ENCODE measurements at regions not wholly inside any gene's neighbourhood (a gene's known extent, or its start where the extent isn't known, plus 50 kb on each side); places are given as distances from the start of the nearest gene placed in this dataset.
"Not testable (repeated sequence)": the region's sequence is repeated elsewhere in the genome, so short reads cannot be mapped to it uniquely, and the experiment has no call there.

DNA sequence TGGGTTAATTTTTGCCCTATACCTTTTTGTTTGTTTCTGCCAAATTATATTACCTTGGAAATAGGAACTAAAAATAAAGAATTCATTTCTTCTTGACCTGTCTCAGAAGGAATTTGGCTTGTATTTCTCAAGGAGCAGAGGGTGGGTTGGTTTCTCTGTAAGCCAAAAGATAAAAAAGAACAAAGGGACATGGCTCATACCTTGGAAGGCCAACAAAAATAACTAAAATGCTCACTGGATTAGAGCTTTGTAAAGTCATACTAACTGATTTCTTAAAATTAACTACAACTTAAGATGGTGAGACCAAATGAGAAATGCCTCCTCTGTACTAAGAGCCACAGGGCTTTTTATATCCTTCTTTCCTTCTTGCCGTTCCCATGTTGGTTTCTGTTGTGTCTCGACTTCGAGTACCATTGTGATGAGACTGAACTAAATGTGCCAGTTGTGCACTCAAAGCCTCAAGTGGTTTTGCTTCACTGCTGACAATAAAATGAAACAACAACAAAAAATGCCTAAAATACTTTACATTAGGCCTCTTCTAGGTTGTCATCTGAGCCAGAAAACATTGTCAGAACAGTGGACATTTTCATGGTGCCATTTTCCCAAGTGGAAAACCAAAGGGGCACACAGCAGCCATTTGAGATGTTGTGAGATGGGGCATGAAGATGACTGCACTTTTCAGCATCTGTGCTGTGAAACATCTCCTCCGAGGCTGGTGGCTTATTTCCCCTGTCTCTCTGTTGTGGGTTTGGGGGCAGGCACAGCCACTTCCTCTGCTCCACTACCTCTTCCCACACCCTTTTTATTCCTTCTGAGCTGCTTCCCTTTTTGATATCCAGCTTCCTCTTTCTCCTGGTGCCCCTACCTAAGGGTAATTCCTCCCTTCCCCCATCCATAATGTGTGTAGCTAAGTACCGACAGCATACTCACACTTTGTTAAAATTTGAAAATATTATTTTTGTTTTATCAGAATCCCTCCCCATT, 51.8 kb upstream of the AGR3 start:
- no peak for DNase-seq (ENCODE audit: low read depth in 2 of 2)

GRCh38 chr7:16934722-16935340, 53.0 kb upstream of the AGR3 start:
- no peak for DNase-seq (ENCODE audit: low read depth in 2 of 2)

- DNase-seq (ENCODE audit: low read depth in 2 of 2): no peak
Observed at GRCh38 chr7:16935341-16935735, 53.6 kb upstream of the AGR3 start.

DNA sequence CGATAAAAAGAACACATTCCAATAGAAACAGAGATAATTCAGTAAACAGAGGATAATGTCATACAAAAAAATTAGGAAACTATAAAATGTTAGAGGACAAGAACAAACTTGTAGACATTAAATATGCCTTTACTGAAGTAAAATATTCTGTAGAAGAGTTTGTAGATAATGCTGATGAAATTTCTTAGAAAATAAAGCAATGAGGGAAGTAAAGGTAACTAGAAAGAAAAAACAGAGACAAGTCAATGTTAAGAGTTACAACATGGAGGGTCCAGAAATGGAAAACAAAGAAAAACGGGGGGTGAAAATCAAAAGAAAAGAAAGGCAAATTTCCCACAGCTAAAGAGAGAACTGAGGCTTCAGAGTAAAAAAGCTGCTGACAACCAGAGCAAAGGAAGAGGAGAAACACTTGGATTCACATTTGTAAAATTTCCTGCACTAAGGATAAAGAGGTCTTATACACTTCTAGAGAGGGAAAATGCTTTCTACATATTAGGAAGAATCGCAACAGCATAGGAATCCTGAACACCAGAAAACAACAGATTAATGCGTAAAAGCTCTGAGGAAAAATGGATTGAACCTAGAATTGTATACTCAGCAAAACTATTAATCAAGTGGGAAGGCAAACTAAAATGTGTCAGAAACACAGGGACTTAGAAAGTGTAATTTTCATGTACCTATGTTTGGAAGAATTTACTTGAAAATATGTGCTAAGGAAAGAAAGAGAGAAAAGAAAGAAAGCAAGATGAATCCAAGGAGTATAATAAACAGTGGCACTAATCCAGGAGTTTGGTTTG, 55.0 kb upstream of the AGR3 start:
- DNase-seq (ENCODE audit: low read depth in 2 of 2): no peak

DNA sequence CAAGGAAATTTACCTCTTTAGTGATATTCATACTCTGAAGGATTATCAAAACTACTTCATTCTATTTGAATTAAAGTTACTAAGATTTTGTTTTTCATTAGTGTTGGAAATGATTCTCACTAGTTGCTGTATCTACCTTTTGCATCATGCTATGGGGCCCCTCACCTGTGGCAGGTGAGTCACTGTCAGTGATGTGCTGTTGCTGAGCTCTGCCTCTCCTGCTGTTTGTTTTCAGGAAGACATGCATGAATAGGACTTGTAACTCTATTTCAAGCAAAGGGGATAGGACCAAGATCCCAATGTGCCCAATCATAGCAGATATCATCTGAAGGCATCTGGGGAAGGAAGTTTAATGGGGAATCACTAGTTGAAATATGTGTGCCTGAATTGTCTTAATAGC, 57.4 kb upstream of the AGR3 start:
- DNase-seq (ENCODE audit: low read depth in 2 of 2): no peak

DNA sequence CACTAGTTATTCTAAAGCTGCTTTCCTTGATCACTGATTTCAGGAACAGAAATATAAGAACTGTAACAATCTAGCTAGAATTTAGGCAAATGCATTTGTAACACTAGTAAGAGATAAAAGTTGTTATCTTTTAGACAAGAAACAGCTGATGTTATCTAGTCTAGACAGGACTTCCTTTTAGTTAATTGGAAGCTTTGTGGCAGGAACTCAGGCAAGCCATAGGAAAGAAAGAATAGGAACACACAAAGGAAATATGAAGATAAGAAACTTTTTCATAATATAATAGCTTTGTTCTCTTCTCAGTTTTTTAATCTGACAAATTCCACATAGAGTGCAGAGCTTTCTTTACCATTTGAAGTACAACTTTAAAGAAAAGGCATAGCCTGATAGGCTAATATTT, 59.0 kb upstream of the AGR3 start:
- no peak for DNase-seq (ENCODE audit: low read depth in 2 of 2)

- DNase-seq (ENCODE audit: low read depth in 2 of 2): no peak
Observed at GRCh38 chr7:16942929-16943509, 61.2 kb upstream of the AGR3 start.

DNA sequence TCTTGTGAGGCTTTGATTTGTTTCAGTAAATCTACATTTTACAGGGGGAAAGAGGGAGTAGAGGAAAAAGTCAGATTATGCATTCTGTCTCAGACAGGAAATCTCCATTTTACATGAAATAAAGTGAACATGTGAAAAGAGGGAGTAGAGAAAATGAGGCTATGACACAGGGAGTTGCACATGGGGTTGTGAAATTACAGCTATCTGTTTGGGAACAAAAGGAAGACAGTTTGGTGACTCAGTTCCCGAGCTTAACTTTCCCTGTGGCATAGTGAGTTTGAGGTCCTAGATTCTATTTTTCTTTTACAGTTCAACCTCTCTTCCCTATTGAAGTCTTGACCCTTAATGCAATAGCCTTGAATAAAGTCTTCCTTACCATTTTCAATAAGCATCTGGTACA, 63.2 kb upstream of the AGR3 start:
- DNase-seq (ENCODE audit: low read depth in 2 of 2): no peak

- no peak for DNase-seq (ENCODE audit: low read depth in 2 of 2)
Observed at GRCh38 chr7:16945372-16945771, 63.6 kb upstream of the AGR3 start.

- DNase-seq (ENCODE audit: low read depth in 2 of 2): not testable (repeated sequence)
Observed at GRCh38 chr7:16948110-16948509, 66.3 kb upstream of the AGR3 start.

- DNase-seq (ENCODE audit: low read depth in 2 of 2): no peak
Observed at GRCh38 chr7:16951483-16952080, 69.8 kb upstream of the AGR3 start.

DNA sequence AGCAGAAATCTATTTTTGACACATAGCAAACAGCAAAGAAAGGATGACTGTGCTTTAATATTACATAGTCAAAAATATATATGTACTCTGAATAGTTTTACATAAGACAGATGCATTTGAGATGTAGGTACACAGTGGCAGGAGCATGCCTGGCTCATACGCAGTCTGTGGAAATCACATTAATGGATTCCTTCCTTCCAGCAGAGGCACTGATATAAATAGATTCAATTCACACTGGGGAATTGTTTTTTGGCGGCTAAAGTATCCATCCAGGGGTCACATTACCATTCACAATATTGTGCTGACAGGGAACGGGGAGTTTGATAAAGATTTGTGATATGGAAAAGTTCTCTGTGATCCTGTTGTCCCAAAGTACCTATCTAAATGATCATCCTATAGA, 72.5 kb upstream of the AGR3 start:
- no peak for DNase-seq (ENCODE audit: low read depth in 2 of 2)

- DNase-seq (ENCODE audit: low read depth in 2 of 2): no peak
Observed at GRCh38 chr7:16958724-16959123, 76.9 kb upstream of the AGR3 start.

- no peak for DNase-seq (ENCODE audit: low read depth in 2 of 2)
Observed at GRCh38 chr7:16960337-16960965, 78.7 kb upstream of the AGR3 start.

DNA sequence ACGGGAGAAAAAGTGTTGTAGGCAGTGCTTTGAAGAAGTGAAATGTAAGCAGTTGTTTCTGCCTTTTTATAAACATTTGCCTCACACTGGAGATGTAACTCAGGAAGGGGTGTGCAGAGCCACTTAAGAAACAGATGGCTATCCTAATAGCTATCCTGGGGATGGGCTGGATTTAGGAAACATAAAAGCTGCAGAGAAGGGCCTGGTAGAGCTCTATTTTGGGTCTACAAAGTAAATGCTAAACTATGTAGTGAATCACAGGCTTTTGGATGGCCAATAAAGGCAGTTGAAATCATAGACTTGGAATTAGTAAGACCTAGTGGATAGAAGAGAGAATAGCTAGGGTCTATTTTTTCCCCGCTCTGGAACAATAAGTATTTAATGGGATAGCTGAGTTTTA, 79.9 kb upstream of the AGR3 start:
- no peak for DNase-seq (ENCODE audit: low read depth in 2 of 2)

DNA sequence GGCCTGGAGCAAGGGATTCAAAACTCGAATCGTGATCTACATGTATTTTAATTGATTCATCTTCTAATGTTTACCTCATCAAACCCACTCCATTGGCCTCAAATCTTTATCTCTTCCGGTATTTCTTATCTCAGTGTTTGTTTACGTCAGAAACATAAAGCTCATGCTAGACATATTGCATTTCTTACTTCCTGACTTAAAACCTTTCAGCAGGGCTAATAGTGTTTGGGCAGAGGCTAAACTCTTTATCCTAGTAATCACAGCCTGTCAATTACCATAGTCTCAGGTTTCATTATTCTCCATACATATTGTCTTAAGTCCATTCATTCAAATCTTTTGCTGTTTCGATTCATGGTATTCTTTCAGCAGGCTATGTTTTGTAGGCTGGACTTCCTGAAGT, 81.3 kb upstream of the AGR3 start:
- no peak for DNase-seq (ENCODE audit: low read depth in 2 of 2)

DNA sequence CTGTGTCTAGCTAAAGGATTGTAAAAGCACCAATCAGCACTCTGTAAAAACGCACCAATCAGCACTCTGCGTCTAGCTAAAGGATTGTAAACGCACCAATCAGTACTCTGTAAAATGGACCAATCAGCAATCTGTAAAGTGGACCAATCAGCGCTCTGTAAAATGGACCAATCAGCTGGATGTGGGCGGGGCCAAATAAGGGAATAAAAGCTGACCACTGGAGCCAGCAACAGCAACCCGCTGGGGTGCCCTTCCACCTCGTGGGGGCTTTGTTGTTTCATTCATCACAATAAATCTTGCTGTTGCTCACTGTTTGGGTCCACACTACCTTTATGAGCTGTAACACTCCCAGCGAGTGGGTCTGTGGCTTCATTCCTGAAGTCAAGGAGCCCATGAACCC, 83.9 kb upstream of the AGR3 start:
- DNase-seq (ENCODE audit: low read depth in 2 of 2): not testable (repeated sequence)

- DNase-seq (ENCODE audit: low read depth in 2 of 2): no peak
Observed at GRCh38 chr7:16967300-16967811, 85.6 kb upstream of the AGR3 start.

DNA sequence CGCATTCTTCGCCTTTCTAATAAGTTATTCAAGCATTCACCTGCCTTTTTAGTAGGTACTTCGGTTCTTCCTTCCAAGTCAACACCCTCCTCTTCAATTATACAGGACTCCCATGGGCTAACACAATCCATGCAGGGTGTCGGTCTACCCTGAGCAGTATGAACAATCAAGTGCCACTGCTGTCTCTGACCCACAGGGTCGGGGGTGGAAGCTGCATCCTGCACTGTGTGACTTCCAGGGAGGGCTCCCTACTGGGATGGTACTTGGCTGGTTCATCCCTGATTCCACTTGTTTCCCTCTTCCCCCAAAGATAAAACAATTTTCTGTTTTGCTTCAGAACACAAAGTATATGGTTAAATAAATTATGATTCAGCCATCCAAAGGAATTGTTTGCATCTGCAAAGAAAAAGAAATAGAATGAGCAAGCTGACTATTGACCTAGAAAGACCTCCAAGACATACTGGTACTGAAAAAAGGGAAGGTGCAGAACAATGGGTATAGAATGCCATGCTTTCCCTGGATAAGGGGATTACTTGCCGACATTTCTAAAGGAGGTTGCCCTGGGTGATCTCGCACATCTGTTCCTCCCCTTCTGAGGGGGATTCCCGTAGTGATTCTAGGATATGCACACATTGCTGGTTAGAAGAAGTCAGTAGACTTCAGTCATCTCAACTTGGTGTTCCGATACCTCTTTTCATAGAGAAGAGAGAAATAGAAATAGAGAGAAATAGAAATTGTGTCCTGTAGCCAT, 89.1 kb upstream of the AGR3 start:
- no peak for DNase-seq (ENCODE audit: low read depth in 2 of 2)

DNA sequence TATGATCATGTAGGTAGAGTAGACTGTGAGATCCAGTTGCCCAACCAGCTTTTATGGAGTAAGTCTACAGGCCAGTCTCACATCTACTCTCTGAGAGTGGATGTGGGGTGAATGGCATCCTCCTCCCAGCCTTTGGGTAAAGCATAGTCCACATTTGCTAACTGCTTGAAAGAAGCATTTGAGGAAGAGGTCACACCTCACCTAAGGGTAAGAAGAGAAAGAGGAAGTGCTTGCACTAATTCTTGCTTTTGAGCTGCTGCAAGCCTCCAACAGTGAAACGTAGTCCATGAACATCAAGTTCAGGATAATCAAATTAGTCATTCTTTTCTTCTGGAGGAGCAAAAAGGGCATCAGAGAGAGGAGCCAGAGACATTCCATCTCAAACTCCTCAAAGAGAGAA, 93.9 kb upstream of the AGR3 start:
- no peak for DNase-seq (ENCODE audit: low read depth in 2 of 2)
